Vagina (tissue), 2 donors: ENCODE measurements at regions not wholly inside any gene's neighbourhood (a gene's known extent, or its start where the extent isn't known, plus 50 kb on each side); places are given as distances from the start of the nearest gene placed in this dataset.

Experiments used
- CTCF ChIP-seq, 3 experiments: fragments of 450-650 bp in 2 of 3; fragments of 200-600 bp in 1 of 3; sonication (generic) in 1 of 3; IDR thresholded peaks; one replicate each; pipeline ENCODE4 v1.5.1; 2017 to 2019; ENCODE audit warnings: antibody characterized with exemption in 3 of 3, mild to moderate bottlenecking in 2 of 3, moderate library complexity in 2 of 3
- POLR2A ChIP-seq, 2 donors: fragments of 450-650 bp; IDR thresholded peaks; one replicate each; pipeline ENCODE4 v1.6.1; 2017; ENCODE audit warnings: antibody characterized with exemption in 2 of 2, mild to moderate bottlenecking in 2 of 2, moderate library complexity in 2 of 2
- POLR2AphosphoS5 ChIP-seq, 2 donors: sonication (generic); formaldehyde crosslinking; IDR thresholded peaks; one replicate each; pipeline ENCODE4 v1.9.0; 2017; ENCODE audit warnings: antibody characterized with exemption in 2 of 2, mild to moderate bottlenecking in 2 of 2, low read depth in 1 of 2; ENCODE audit not compliant: insufficient read depth in 1 of 2

GRCh38 chr6:4327841-4328240 is 192.5 kb upstream of the ECI2 start:
- no peak for TF ChIP-seq POLR2A (IDR thresholded peaks at IDR 0.05)
- no peak for TF ChIP-seq CTCF (IDR thresholded peaks at IDR 0.05)
- TF ChIP-seq POLR2AphosphoS5 (IDR thresholded peaks at IDR 0.05; ENCODE audit: insufficient read depth in 1 of 2, low read depth in 1 of 2) = no peak
